Activated naive CD8-positive, alpha-beta T cell treated with anti-CD3 and anti-CD28 coated beads for 36 hours (primary cell): ENCODE measurements at regions not wholly inside any gene's neighbourhood (a gene's known extent, or its start where the extent isn't known, plus 50 kb on each side); places are given as distances from the start of the nearest gene placed in this dataset.
A peak's percentile ranks its signal among the peaks of the same experiment; 100 is the strongest.
"Not testable (repeated sequence)": the region's sequence is repeated elsewhere in the genome, so short reads cannot be mapped to it uniquely, and the experiment has no call there.

Source experiments
- DNase-seq: peaks from one replicate; pipeline ENCODE4 v3.0.0; 2021
- H3K27ac Mint-ChIP-seq: one replicate; pipeline ENCODE4 v1.8.0; 2022; ENCODE audit warnings: mild to moderate bottlenecking, moderate library complexity, mixed read lengths
- H3K27me3 Mint-ChIP-seq: one replicate; pipeline ENCODE4 v1.8.0; 2022; ENCODE audit warnings: mild to moderate bottlenecking, mixed read lengths
- H3K36me3 Mint-ChIP-seq: one replicate; pipeline ENCODE4 v1.8.0; 2021; ENCODE audit warnings: mild to moderate bottlenecking, mixed read lengths
- H3K4me1 Mint-ChIP-seq: one replicate; pipeline ENCODE4 v1.8.0; 2021; ENCODE audit warnings: mixed read lengths
- H3K4me3 Mint-ChIP-seq: one replicate; pipeline ENCODE4 v1.8.0; 2022; ENCODE audit warnings: mild to moderate bottlenecking, moderate library complexity, mixed read lengths
- H3K9me3 Mint-ChIP-seq: one replicate; pipeline ENCODE4 v1.8.0; 2022; ENCODE audit warnings: mixed read lengths

DNA sequence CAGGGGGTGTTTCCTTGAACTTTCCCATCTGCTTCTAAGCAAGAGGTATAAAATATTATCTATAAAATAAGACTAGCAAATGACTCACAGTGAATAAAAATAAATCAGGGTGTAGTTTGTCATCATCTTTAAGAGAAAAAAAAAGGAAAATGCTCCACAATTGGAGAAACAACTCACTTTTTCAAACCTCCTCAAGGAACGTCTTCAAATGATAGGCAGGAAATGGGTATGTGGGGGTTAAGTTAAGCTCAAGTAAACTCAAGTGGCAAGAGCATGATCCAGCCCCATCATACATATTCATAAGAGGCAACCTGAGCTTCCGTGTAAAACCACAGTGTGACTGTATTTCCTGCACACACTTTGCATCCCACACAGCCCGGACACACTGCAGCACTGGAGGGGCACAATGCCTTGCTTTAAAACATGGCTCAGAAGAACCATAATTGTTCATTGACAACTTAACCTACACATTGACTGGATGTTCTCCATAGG is 58.5 kb upstream of the CEP85L start:
- peak; percentile 78 for DNase-seq
- Mint-ChIP-seq H3K4me3 (peak overlapping the region; percentile 96), H3K9me3 (peaks cover 5% of the 10 kb centered on the region), H3K27ac (peak overlapping the region; percentile 96), H3K36me3 (peaks cover 39% of the 10 kb centered on the region), H3K4me1 (peaks cover 69% of the 10 kb centered on the region), H3K27me3 (no peaks in the 10 kb centered on the region)

DNA sequence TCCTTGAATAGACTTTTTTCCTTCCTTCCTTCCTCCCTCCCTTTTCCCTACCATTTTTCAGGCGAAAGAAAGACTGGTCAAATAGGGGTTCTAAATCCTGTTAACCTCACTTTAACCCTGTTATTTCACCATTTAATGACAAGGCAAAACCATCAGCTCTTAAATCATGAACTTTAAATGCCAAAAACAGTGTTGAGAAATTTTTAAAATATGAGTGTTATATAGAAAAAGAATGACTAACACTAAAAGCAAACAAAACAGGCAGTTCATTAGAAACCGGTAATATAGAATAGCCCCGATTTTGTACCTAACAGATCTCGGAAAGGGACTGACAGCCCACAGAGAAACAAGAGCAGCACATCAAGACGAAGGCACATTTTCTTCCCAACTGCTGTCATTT is 57.4 kb upstream of the CEP85L start:
- no peaks in the 10 kb centered on the region for H3K27me3 Mint-ChIP-seq
- no peak for DNase-seq
- peaks cover 77% of the 10 kb centered on the region for H3K4me1 Mint-ChIP-seq
- H3K4me3 Mint-ChIP-seq: peak overlapping the region; percentile 96
- peak overlapping the region; percentile 96 for H3K27ac Mint-ChIP-seq
- peaks cover 4% of the 10 kb centered on the region for H3K9me3 Mint-ChIP-seq
- peaks cover 43% of the 10 kb centered on the region for H3K36me3 Mint-ChIP-seq

DNA sequence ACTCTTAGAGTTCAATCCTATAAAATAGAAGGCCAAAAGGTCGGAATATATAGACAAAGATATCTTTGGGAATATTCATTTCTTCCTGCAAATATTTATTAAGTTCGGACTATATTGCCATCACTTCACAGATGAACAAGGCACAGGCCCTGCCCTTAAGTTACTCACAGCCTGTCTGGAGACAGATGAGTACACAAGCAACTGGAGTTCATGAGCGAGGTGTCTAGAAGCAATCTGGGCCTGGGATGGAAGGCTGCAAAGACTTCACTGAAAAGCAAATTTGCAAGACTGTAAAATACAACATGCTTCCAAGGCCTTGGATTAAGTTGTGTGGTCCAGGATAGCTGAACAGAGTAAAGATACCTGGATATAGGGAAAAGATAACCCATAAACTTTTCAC is 56.7 kb upstream of the CEP85L start:
- Mint-ChIP-seq H3K36me3 (peaks cover 43% of the 10 kb centered on the region), H3K27ac (peak overlapping the region; percentile 96), H3K4me3 (peak overlapping the region; percentile 96), H3K9me3 (peaks cover 4% of the 10 kb centered on the region), H3K27me3 (no peaks in the 10 kb centered on the region), H3K4me1 (peaks cover 72% of the 10 kb centered on the region)
- DNase-seq: no peak

DNA sequence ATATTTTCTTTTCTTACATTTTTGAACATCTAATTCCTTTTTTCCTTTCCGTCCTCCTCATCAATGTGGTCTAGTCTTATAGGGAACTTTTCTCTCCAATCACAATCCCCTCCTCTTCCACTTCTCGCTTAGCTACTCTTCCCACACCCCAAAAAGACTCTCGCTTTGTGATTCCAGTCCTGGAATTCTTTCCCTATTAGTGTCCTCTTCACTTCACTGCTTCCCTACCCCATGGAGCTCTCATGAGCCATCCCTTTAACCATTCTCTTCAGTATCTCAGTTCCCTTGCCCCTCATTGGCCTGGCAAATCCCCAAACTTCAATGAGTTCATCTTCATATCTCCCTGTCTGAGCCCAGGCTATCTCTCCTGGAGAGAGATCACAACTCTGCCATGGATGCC is 55.3 kb upstream of the CEP85L start:
- Mint-ChIP-seq H3K9me3 (peaks cover 6% of the 10 kb centered on the region), H3K27ac (peak overlapping the region; percentile 90), H3K4me1 (peaks cover 67% of the 10 kb centered on the region), H3K4me3 (peak overlapping the region; percentile 79), H3K27me3 (no peaks in the 10 kb centered on the region), H3K36me3 (peaks cover 50% of the 10 kb centered on the region)
- no peak for DNase-seq

DNA sequence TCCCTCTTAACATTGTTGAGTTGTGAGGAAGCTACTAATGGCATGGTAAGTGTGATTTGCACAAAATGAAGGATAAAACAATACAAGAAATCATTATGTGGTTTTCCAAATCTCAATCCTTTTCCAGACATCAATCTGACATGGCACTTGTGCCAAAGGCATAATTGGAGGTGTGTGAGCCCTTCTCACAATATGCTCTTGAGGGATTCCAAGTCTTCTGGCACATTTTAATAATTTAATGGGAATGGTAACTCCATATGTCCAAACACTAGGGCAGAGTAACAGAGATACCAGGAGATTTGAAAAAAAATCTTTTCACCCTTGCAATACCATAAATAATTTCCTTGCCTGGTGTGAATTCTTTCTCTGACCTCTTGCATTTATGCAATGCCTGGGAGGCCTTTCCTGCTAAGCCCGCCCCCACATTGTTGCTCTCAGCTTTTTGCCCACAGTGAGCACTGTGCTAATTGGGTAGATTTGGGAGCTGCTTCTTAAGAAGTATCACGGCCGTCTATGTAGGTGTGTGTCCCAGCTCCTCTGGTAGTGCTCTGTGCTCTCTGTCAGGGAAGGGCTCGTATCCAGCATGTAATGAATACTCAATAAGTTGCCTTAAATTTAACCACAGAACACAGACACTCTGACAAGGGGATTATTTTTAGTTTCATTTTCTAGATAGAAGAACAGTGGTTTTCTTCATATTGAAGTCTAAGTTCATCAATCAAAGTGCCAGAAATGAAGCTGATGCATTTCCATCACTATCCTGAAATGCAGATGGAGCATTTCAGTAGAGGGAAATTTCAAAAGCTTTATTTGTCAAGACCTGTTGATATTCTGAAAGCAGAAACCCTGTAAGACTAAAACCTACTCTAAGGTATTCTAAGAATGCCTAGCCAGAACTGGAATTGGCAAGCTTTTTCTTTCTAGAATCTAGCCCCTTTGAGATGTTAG is 54.4 kb upstream of the CEP85L start:
- Mint-ChIP-seq H3K9me3 (peaks cover 10% of the 10 kb centered on the region), H3K27me3 (no peaks in the 10 kb centered on the region), H3K36me3 (peaks cover 57% of the 10 kb centered on the region), H3K4me1 (peaks cover 66% of the 10 kb centered on the region), H3K4me3 (peak overlapping the region; percentile 79), H3K27ac (peak overlapping the region; percentile 90)
- DNase-seq: peak; percentile 36

DNA sequence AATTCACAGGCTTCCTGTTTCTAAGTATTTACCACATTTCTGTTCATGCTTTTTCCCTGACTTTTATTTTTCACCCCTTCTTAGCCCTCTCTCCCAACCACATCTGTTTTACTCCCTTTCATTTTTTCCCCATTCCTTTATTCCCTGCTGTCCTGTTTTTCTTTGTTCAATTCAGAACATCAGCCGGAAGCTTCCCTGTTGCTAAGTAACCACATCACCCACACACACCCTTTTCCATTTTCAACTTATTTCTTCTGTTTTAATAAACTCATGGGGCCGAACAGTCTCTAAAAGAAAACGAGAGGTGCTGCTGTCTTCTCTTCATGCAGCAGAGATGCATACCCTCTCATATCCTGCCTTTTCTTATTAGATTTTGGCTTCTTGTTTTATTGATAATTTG is 53.5 kb upstream of the CEP85L start:
- no peaks in the 10 kb centered on the region for H3K27me3 Mint-ChIP-seq
- DNase-seq: no peak

DNA sequence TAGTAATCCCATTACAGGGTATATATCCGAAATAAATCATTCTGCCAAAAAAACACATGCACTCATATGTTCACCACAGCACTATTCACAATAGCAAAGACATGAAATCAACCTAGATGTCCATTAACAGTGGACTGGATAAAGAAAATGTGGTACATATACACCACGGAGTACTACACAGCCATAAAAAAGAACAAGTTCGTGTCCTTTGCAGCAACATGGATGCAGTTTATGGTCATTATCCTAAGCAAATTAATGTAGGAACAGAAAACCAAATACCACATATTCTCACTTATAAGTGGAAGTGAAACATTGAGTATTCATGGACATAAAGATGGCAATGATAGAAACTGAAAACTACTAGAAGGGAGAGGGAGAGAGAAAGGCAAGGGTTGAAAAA is 49.9 kb upstream of the CEP85L start:
- not testable (repeated sequence) for H3K27ac Mint-ChIP-seq, DNase-seq, H3K27me3 Mint-ChIP-seq, H3K9me3 Mint-ChIP-seq, H3K4me3 Mint-ChIP-seq
- Mint-ChIP-seq H3K36me3 (peaks cover 75% of the 10 kb centered on the region), H3K4me1 (peaks cover 72% of the 10 kb centered on the region)

More for the DNA sequence above, 53.5 kb upstream of the CEP85L start:
- peaks cover 64% of the 10 kb centered on the region for H3K36me3 Mint-ChIP-seq
- H3K4me1 Mint-ChIP-seq: peaks cover 65% of the 10 kb centered on the region
- H3K27ac Mint-ChIP-seq: peak overlapping the region; percentile 90
- H3K4me3 Mint-ChIP-seq: peak overlapping the region; percentile 79
- H3K9me3 Mint-ChIP-seq: peaks cover 8% of the 10 kb centered on the region
